GM19324 (cell line): ENCODE measurements at regions not wholly inside any gene's neighbourhood (a gene's known extent, or its start where the extent isn't known, plus 50 kb on each side); places are given as distances from the start of the nearest gene placed in this dataset.
A peak's percentile ranks its signal among the peaks of the same experiment; 100 is the strongest.
"Not testable (repeated sequence)": the region's sequence is repeated elsewhere in the genome, so short reads cannot be mapped to it uniquely, and the experiment has no call there.

ENCODE experiments used
- ATAC-seq: cut with Tn5 transposase; IDR thresholded peaks from one replicate; pipeline ENCODE4 v1.9.1; 2021; ENCODE audit warnings: mild to moderate bottlenecking, moderate library complexity; ENCODE audit not compliant: unreplicated experiment, low FRiP score

- ATAC-seq = no peak
These were observed 97.2 kb upstream of the CLNK start for GRCh38 chr4:10781805-10782204.

- not testable (repeated sequence) for ATAC-seq
These were observed 96.2 kb upstream of the CLNK start for GRCh38 chr4:10780803-10781202.

GRCh38 chr4:10775132-10775531 is 90.6 kb upstream of the CLNK start:
- not testable (repeated sequence) for ATAC-seq

- ATAC-seq = no peak
These were observed 89.1 kb upstream of the CLNK start for GRCh38 chr4:10773656-10774055.

- ATAC-seq = no peak
These were observed 88.4 kb upstream of the CLNK start for GRCh38 chr4:10773010-10773409.

- ATAC-seq = no peak
These were observed 80.8 kb upstream of the CLNK start for GRCh38 chr4:10765386-10765785.

GRCh38 chr4:10762561-10762960 is 78.0 kb upstream of the CLNK start:
- ATAC-seq = no peak

GRCh38 chr4:10761903-10762302 is 77.3 kb upstream of the CLNK start:
- ATAC-seq = no peak

GRCh38 chr4:10760086-10760485 is 75.5 kb upstream of the CLNK start:
- ATAC-seq = no peak

GRCh38 chr4:10758906-10759305 is 74.3 kb upstream of the CLNK start:
- no peak for ATAC-seq

- ATAC-seq = no peak
These were observed 69.4 kb upstream of the CLNK start for GRCh38 chr4:10753856-10754402.

GRCh38 chr4:10753336-10753735 is 68.8 kb upstream of the CLNK start:
- no peak for ATAC-seq

- no peak for ATAC-seq
These were observed 66.1 kb upstream of the CLNK start for GRCh38 chr4:10750714-10751113.

- peak; percentile 63 for ATAC-seq
These were observed 62.6 kb upstream of the CLNK start for GRCh38 chr4:10747186-10747585.

GRCh38 chr4:10746371-10747171 is 62.0 kb upstream of the CLNK start:
- ATAC-seq = no peak

- ATAC-seq = peak; percentile 58
These were observed 58.8 kb upstream of the CLNK start for GRCh38 chr4:10743357-10743756.

GRCh38 chr4:10741961-10742699 is 57.6 kb upstream of the CLNK start:
- peak; percentile 54 for ATAC-seq

- no peak for ATAC-seq
These were observed 56.5 kb upstream of the CLNK start for GRCh38 chr4:10740891-10741620.

GRCh38 chr4:10740251-10740650 is 55.7 kb upstream of the CLNK start:
- no peak for ATAC-seq

- no peak for ATAC-seq
These were observed 54.4 kb upstream of the CLNK start for GRCh38 chr4:10738826-10739489.
